Stimulated activated CD4-positive, alpha-beta T cell treated with anti-CD3 and anti-CD28 coated beads, Interleukin-4, amount 100 ng/mL, for 48 hours (primary cell): ENCODE measurements at regions not wholly inside any gene's neighbourhood (a gene's known extent, or its start where the extent isn't known, plus 50 kb on each side); places are given as distances from the start of the nearest gene placed in this dataset.
A peak's percentile ranks its signal among the peaks of the same experiment; 100 is the strongest.

Experiments used
- DNase-seq, 2 donors: peaks; one replicate each; pipeline ENCODE4 v3.0.0-alpha.2; 2020; ENCODE audit warnings: low read depth in 2 of 2

DNA sequence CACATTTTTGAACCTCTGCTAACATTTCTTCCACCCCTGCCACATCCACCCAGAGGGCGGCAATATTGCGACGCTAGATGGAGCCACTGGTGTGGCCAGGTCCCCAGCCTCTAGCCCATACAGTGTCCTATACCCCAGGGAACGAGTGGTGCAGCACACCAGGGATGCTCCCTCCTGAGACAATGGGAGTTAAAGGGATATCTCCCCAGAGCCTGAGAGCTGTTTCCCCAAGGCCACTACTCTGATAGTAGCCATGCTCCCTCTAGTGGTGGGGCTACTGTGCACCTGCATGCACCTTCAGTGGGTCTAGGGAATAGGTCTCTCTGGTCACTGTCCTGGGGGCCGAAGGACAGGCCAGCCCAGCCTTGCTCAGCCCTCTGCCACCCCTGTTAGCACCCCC lies 336.4 kb upstream of the FSHR start:
- peak in 1 of 2 donors; percentile 4 for DNase-seq

GRCh38 chr2:49487139-49487538 lies 332.8 kb upstream of the FSHR start:
- DNase-seq, result no peak

GRCh38 chr2:49480520-49480919 lies 326.2 kb upstream of the FSHR start:
- DNase-seq, result no peak

DNA sequence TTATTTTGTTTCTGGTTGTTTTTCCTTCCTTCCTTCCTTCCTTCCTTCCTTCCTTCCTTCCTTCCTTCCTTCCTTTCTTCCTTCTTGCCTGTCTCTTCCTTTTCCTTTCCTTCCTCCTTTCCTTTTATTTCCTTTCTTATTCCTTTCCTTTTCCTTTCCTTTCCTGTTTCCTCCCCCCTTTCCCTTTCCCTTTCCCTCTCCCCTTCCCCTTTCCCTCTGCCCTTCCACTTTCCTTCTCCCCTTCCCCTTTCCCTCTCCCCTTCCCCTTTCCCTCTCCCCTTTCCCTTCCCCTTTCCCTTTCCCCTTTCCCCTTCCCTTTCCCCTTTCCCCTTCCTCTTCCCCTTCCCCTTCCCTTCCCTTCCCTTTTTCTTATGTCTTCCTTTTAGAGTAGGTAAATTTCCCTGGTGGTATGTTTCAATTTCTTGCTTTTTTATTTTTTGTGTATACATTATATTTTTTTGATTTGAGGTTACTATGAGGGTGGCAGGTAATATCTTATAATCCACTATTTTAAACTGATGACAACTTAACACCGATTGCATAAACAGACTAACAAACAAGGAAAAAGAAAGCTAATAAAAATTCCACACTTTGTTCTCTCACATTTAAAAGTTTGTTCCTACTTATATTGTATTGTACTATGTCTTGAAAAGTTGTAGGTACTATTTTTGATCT lies 311.0 kb upstream of the FSHR start:
- DNase-seq, result no peak

- no peak for DNase-seq
Observed at GRCh38 chr2:49459314-49459993, 305.1 kb upstream of the FSHR start.

DNA sequence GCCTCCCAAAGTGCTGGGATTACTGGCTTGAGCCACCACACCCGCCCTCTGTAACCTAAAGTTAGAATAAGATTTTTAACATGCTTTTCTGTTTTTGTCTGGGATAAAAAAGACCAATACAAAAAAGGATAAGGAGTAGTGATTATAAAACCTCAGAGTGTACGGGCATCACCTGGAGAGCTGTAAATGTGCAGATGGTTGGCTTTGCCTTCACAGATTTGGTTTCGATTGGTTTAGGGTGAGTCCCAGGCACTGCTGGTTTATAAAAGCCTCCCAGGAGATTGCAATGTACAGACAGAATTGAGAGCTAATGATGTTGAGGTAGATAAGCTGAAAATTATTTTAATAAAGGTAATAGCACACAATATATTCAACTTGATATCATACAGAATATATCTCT lies 289.7 kb upstream of the FSHR start:
- no peak for DNase-seq

DNA sequence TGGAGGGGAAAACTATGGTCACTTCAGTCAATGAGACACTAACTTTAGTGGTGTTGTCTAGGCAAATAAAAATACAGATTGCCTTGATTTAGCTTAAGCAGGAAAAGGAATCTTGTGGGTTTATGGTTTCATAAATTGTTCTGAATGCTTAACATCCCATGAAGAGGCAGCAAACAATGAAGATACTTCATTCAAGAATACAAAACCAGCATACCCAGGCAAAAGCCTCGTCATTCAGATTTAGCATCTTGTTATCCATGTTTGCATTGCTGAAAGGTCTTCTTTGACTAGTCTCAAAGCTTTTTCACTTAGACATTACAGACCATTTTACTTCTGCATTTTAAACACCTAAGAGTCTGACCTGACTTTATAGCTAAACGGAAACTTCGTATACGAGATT lies 272.7 kb upstream of the FSHR start:
- no peak for DNase-seq

DNA sequence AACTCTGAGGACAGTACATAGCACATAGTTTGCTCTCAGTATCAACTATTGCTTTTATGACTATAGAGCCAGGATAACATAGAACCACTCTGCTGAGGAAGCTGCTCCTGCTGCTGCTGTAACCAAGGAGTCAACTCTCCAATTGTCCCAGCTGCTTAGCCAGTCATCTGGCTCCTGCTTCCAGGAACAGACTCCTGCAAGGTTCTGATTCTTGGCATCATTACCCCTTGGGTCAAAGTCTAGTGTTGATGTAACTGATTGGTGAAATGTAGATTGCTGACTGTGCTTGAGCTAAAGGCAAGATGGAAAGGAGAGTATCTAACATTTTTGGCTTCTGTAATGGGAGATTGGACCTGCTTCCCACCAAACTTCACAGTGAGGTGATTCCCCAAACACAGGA lies 261.9 kb upstream of the FSHR start:
- DNase-seq, result no peak

DNA sequence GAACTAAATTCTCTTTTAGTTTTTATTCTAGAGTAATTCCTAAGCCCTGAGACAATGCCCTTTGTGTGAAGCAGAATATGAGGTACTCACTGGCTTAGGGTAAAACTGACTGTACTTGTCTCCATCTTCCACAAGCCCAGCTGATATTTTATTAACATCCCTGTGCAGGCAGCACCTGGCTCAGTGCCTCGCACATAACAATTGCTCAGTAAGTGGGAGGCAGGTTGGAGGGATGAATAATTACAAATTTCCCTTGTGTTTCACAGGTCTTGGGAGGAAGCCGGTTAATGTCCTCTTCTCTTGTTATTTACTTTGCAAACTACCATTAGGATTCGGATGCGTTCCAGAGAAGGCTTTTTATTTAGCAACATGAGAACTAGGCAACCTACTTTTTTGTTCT lies 249.8 kb upstream of the FSHR start:
- DNase-seq, result no peak

DNA sequence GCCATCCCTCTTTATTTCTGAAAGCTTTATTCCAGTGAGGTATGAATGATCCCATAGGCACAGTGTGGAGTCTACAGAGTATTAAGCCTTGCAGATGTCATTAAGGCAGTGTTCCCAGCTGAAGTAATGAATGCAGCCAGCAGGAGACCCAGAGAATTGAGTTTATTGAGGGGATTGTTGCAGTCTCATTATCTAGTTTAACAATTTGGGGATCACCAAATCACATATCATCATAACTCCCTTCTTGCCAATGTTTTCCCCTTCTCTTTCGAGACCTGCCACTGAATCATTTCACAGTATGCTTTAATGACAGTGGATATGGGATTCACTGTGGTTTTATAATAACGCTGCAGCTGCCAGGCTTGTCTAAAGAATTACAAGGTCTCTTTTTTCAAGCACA lies 249.3 kb upstream of the FSHR start:
- DNase-seq, result no peak

- DNase-seq, result no peak
Observed at GRCh38 chr2:49379406-49379805, 225.1 kb upstream of the FSHR start.

DNA sequence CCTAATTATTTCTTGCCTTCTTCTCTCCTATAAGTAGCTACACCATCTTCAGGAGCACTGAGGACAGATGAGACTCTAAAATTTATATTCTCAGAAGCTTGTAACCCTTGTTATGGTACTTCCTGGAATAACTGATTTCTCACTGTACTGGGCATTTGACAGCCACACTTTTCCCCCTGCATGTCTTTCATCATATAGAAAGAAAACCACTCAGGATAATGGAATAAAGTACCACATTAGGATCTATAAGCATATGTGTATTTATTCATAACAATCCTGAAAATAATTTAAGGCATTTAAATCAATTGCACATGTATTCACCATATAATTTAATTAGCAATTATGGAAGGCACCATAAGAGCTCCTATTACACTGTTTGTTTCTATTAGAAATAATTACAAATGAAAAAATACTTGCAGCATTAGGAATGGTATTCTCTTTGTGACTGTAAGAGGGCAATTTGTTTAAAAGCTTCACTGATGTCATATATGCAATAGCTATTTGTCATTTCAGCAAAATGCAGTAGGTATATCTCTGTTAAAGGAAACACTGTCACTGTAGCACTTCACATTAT lies 216.9 kb upstream of the FSHR start:
- DNase-seq, result no peak

DNA sequence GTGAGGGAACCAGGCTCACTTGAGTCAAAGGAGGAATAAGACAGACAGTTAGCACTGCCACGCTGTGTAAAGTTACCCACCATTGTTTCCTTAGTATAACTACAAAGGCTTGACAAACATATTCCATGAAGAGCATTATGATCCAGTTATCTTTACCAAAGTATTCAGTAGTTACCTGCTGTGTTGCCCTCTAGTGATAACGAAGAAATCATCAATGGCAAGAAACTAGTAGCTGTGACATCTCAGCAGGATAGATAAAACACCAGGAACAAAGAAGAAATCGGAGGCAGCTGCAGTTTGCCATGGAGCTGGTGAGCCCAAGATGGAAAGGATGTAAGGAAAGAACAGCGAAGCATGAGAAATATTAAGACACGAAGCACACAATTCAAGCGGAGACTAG lies 215.3 kb upstream of the FSHR start:
- no peak for DNase-seq

GRCh38 chr2:49369101-49369500 lies 214.8 kb upstream of the FSHR start:
- no peak for DNase-seq

- no peak for DNase-seq
Observed at GRCh38 chr2:49367003-49367402, 212.7 kb upstream of the FSHR start.

- DNase-seq, result no peak
Observed at GRCh38 chr2:49360407-49360767, 206.1 kb upstream of the FSHR start.

DNA sequence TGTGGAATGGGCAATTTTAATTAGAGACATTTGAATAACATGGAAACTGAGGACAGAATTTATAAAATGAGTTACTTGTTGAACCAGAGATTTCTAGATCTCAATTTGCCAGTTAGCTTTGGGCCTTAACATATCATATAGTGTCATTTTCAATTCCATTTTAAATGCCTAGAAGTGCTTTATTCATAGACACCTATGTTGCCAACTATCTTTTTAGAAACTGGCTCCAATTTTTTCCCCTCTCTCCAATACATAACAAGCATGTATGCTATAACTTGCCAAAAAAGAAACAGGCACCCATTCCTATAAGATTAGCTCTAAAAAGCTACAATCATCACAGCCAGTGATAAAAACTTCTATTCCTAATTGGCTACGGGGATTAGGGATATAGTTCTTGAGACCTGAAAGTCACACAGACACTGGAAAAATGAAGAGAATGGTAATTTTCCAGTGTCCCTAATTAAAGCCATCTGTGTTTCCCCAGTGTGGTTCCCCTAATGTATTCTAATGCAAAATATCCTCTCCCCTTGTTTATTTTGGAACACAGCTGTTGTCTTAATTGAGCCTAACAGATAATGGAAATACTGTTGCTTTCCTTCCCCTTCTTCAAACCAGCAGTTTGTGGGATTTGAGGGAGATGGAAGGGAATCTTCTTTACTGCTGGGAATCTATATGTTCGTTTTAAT lies 205.5 kb upstream of the FSHR start:
- DNase-seq, result no peak

GRCh38 chr2:49355611-49356010 lies 201.3 kb upstream of the FSHR start:
- no peak for DNase-seq

GRCh38 chr2:49351560-49351959 lies 197.2 kb upstream of the FSHR start:
- DNase-seq, result no peak

DNA sequence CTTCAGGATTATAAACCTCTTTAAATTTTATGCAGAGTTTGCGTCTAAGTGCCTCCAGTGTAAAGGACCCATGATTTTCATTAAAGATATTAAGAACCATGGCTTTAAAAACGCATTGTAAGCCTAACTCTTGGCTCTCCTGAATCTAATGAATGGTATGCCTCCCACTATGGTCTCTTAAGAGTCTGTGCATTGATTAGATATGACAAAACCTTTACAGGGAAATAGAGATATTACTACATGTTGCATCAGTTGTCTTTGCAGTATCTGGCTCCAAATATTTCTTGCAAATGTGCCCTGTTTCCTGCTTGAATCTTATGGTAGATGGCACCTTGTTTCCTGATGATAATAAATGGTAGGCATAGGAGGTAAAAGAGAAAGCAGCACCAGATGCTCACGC lies 189.3 kb upstream of the FSHR start:
- DNase-seq, result no peak

DNA sequence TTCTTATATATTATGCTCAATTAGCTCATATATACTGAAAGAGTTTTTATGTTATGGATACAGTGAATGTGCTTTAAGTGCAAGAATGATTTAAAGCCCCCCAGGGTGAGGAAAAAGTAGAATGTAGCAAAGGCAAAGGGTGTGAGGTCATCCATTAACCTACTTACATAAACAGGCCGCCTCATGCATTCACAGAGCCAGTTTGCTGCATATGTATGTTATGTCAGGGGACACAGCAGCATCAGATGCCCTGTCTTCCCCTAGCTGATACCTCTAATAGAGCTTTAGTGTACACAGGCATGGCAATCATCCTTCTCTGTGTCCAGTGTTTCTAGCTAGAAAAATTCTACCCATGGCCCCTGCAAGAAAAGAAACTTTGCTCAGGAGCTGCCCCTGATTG lies 187.8 kb upstream of the FSHR start:
- no peak for DNase-seq

- DNase-seq, result no peak
Observed at GRCh38 chr2:49335546-49335945, 181.2 kb upstream of the FSHR start.

GRCh38 chr2:49332415-49332814 lies 178.1 kb upstream of the FSHR start:
- no peak for DNase-seq
